Retinal pigment epithelial cell (primary cell): ENCODE measurements at regions not wholly inside any gene's neighbourhood (a gene's known extent, or its start where the extent isn't known, plus 50 kb on each side); places are given as distances from the start of the nearest gene placed in this dataset.

Experiments
- DNase-seq: peaks from one replicate; pipeline ENCODE4 v3.0.0-alpha.2; 2010; ENCODE audit warnings: low read depth
- H3K4me3 ChIP-seq: 2 replicates; pipeline ENCODE4 v1.5.1; 2011; ENCODE audit warnings: mild to moderate bottlenecking, low read length, control low read depth, moderate library complexity
- CTCF ChIP-seq: conservative IDR thresholded peaks from 2 replicates; pipeline ENCODE4 v1.5.1; 2011; ENCODE audit warnings: low read depth, low read length, control low read depth, inconsistent platforms

GRCh38 chr10:76666891-76667290 lies 970.7 kb downstream of the KCNMA1 start:
- DNase-seq: no peak
- no peak for TF ChIP-seq CTCF
- H3K4me3 ChIP-seq: no peak overlapping the region

- TF ChIP-seq CTCF: no peak
- no peak overlapping the region for H3K4me3 ChIP-seq
- DNase-seq: no peak
Measured at GRCh38 chr10:76665029-76665428, 972.6 kb downstream of the KCNMA1 start.

GRCh38 chr10:76657337-76658012 lies 980.1 kb downstream of the KCNMA1 start:
- no peak for TF ChIP-seq CTCF
- no peak overlapping the region for H3K4me3 ChIP-seq
- no peak for DNase-seq

- no peak overlapping the region for H3K4me3 ChIP-seq
- no peak for TF ChIP-seq CTCF
- no peak for DNase-seq
Measured at GRCh38 chr10:76651154-76651553, 986.5 kb downstream of the KCNMA1 start.

- no peak for DNase-seq
- no peak for TF ChIP-seq CTCF
- no peak overlapping the region for H3K4me3 ChIP-seq
Measured at GRCh38 chr10:76649723-76650127, 987.9 kb downstream of the KCNMA1 start.

- no peak overlapping the region for H3K4me3 ChIP-seq
- no peak for TF ChIP-seq CTCF
- DNase-seq: no peak
Measured at GRCh38 chr10:76649254-76649653, 988.4 kb downstream of the KCNMA1 start.

- no peak overlapping the region for H3K4me3 ChIP-seq
- no peak for DNase-seq
- no peak for TF ChIP-seq CTCF
Measured at GRCh38 chr10:76647301-76647700, 990.3 kb downstream of the KCNMA1 start.
